ENCODE measurements at regions not wholly inside any gene's neighbourhood (a gene's known extent, or its start where the extent isn't known, plus 50 kb on each side); places are given as distances from the start of the nearest gene placed in this dataset.
"Not testable (repeated sequence)": the region's sequence is repeated elsewhere in the genome, so short reads cannot be mapped to it uniquely, and the experiment has no call there.

- H3K27me3 ChIP-seq (ENCODE audit: control insufficient read depth, insufficient read depth, low read length), result no peaks in the 10 kb centered on the region
- H3K4me3 ChIP-seq (ENCODE audit: insufficient read depth, low read depth, low read length), result no peak overlapping the region
- no peak for DNase-seq
- H3K36me3 ChIP-seq (replicated peaks; ENCODE audit: control insufficient read depth, insufficient read depth, low read length), result no peaks in the 10 kb centered on the region
Measured at GRCh38 chrX:11836284-11836683, 78.2 kb downstream of the MSL3 start.

- no peak for DNase-seq
- Histone ChIP-seq H3K27me3 (ENCODE audit: control insufficient read depth, insufficient read depth, low read length) (no peaks in the 10 kb centered on the region), H3K4me3 (ENCODE audit: insufficient read depth, low read depth, low read length) (no peak overlapping the region), H3K36me3 (replicated peaks; ENCODE audit: control insufficient read depth, insufficient read depth, low read length) (no peaks in the 10 kb centered on the region)
Measured at GRCh38 chrX:11837437-11837836, 79.4 kb downstream of the MSL3 start.

- H3K27me3 ChIP-seq (ENCODE audit: control insufficient read depth, insufficient read depth, low read length), result no peaks in the 10 kb centered on the region
- no peak for DNase-seq
- no peak overlapping the region for H3K4me3 ChIP-seq (ENCODE audit: insufficient read depth, low read depth, low read length)
- H3K36me3 ChIP-seq (replicated peaks; ENCODE audit: control insufficient read depth, insufficient read depth, low read length), result no peaks in the 10 kb centered on the region
Measured at GRCh38 chrX:11864171-11864570, 106.1 kb downstream of the MSL3 start.

- no peak for DNase-seq
- no peak overlapping the region for H3K4me3 ChIP-seq (ENCODE audit: insufficient read depth, low read depth, low read length)
- H3K27me3 ChIP-seq (ENCODE audit: control insufficient read depth, insufficient read depth, low read length), result no peaks in the 10 kb centered on the region
- no peaks in the 10 kb centered on the region for H3K36me3 ChIP-seq (replicated peaks; ENCODE audit: control insufficient read depth, insufficient read depth, low read length)
Measured at GRCh38 chrX:11867610-11868345, 109.7 kb downstream of the MSL3 start.

GRCh38 chrX:11870789-11871188 is 112.8 kb downstream of the MSL3 start:
- H3K27me3 ChIP-seq (ENCODE audit: control insufficient read depth, insufficient read depth, low read length), result no peaks in the 10 kb centered on the region
- H3K36me3 ChIP-seq (replicated peaks; ENCODE audit: control insufficient read depth, insufficient read depth, low read length), result no peaks in the 10 kb centered on the region
- DNase-seq, result no peak
- H3K4me3 ChIP-seq (ENCODE audit: insufficient read depth, low read depth, low read length), result no peak overlapping the region

GRCh38 chrX:11881485-11882170 is 123.6 kb downstream of the MSL3 start:
- no peak overlapping the region for H3K4me3 ChIP-seq (ENCODE audit: insufficient read depth, low read depth, low read length)
- H3K36me3 ChIP-seq (replicated peaks; ENCODE audit: control insufficient read depth, insufficient read depth, low read length), result no peaks in the 10 kb centered on the region
- no peak for DNase-seq
- H3K27me3 ChIP-seq (ENCODE audit: control insufficient read depth, insufficient read depth, low read length), result no peaks in the 10 kb centered on the region

GRCh38 chrX:11886745-11887144 is 128.7 kb downstream of the MSL3 start:
- Histone ChIP-seq H3K36me3 (replicated peaks; ENCODE audit: control insufficient read depth, insufficient read depth, low read length) (no peaks in the 10 kb centered on the region), H3K27me3 (ENCODE audit: control insufficient read depth, insufficient read depth, low read length) (no peaks in the 10 kb centered on the region), H3K4me3 (ENCODE audit: insufficient read depth, low read depth, low read length) (no peak overlapping the region)
- no peak for DNase-seq

- Histone ChIP-seq H3K36me3 (replicated peaks; ENCODE audit: control insufficient read depth, insufficient read depth, low read length) (no peaks in the 10 kb centered on the region), H3K27me3 (ENCODE audit: control insufficient read depth, insufficient read depth, low read length) (no peaks in the 10 kb centered on the region), H3K4me3 (ENCODE audit: insufficient read depth, low read depth, low read length) (no peak overlapping the region)
- no peak for DNase-seq
Measured at GRCh38 chrX:11887175-11887574, 129.1 kb downstream of the MSL3 start.

- Histone ChIP-seq H3K27me3 (ENCODE audit: control insufficient read depth, insufficient read depth, low read length) (no peaks in the 10 kb centered on the region), H3K36me3 (replicated peaks; ENCODE audit: control insufficient read depth, insufficient read depth, low read length) (no peaks in the 10 kb centered on the region), H3K4me3 (ENCODE audit: insufficient read depth, low read depth, low read length) (no peak overlapping the region)
- DNase-seq, result no peak
Measured at GRCh38 chrX:11888421-11888820, 130.4 kb downstream of the MSL3 start.

GRCh38 chrX:11889791-11890190 is 131.8 kb downstream of the MSL3 start:
- H3K27me3 ChIP-seq (ENCODE audit: control insufficient read depth, insufficient read depth, low read length), result no peaks in the 10 kb centered on the region
- DNase-seq, result no peak
- H3K36me3 ChIP-seq (replicated peaks; ENCODE audit: control insufficient read depth, insufficient read depth, low read length), result no peaks in the 10 kb centered on the region
- H3K4me3 ChIP-seq (ENCODE audit: insufficient read depth, low read depth, low read length), result no peak overlapping the region

GRCh38 chrX:11890836-11891514 is 132.9 kb downstream of the MSL3 start:
- Histone ChIP-seq H3K4me3 (ENCODE audit: insufficient read depth, low read depth, low read length) (no peak overlapping the region), H3K27me3 (ENCODE audit: control insufficient read depth, insufficient read depth, low read length) (no peaks in the 10 kb centered on the region), H3K36me3 (replicated peaks; ENCODE audit: control insufficient read depth, insufficient read depth, low read length) (no peaks in the 10 kb centered on the region)
- DNase-seq, result no peak

GRCh38 chrX:11893933-11894710 is 136.1 kb downstream of the MSL3 start:
- H3K27me3 ChIP-seq (ENCODE audit: control insufficient read depth, insufficient read depth, low read length), result no peaks in the 10 kb centered on the region
- H3K4me3 ChIP-seq (ENCODE audit: insufficient read depth, low read depth, low read length), result no peak overlapping the region
- no peak for DNase-seq
- H3K36me3 ChIP-seq (replicated peaks; ENCODE audit: control insufficient read depth, insufficient read depth, low read length), result no peaks in the 10 kb centered on the region

- no peak for DNase-seq
- Histone ChIP-seq H3K27me3 (ENCODE audit: control insufficient read depth, insufficient read depth, low read length) (no peaks in the 10 kb centered on the region), H3K36me3 (replicated peaks; ENCODE audit: control insufficient read depth, insufficient read depth, low read length) (no peaks in the 10 kb centered on the region), H3K4me3 (ENCODE audit: insufficient read depth, low read depth, low read length) (no peak overlapping the region)
Measured at GRCh38 chrX:11899091-11899490, 141.1 kb downstream of the MSL3 start.

GRCh38 chrX:11905933-11906332 is 147.9 kb downstream of the MSL3 start:
- DNase-seq; H3K36me3 ChIP-seq (replicated peaks; ENCODE audit: control insufficient read depth, insufficient read depth, low read length); H3K27me3 ChIP-seq (ENCODE audit: control insufficient read depth, insufficient read depth, low read length); H3K4me3 ChIP-seq (ENCODE audit: insufficient read depth, low read depth, low read length): not testable (repeated sequence)
